ENCODE measurements at regions not wholly inside any gene's neighbourhood (a gene's known extent, or its start where the extent isn't known, plus 50 kb on each side); places are given as distances from the start of the nearest gene placed in this dataset.

DNA sequence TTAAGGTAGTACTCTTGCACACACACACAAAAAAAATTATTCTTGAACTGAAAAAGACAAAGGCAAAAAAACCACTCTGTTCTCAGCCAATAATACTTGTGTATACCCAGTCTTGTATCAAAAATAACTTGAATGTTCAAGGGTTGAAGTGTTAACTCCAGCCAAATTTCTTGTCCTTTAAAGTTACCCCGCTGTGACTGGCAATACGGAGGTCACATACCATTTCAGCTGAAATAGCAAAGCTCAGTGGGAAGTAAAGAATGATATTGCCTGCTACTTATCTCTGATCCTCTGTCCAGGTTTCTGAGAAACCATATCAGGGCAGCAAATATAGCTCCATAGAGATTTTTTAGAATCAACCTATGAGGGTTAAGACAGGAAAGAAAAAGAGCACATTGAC lies 167.4 kb downstream of the C12orf50 start:
- ATAC-seq = peak; percentile 8
- Mint-ChIP-seq H3K4me3 (no peak overlapping the region), H3K9me3 (no peaks in the 10 kb centered on the region), H3K27me3 (no peaks in the 10 kb centered on the region), H3K4me1 (no peaks in the 10 kb centered on the region), H3K27ac (no peak overlapping the region), H3K36me3 (no peaks in the 10 kb centered on the region)

DNA sequence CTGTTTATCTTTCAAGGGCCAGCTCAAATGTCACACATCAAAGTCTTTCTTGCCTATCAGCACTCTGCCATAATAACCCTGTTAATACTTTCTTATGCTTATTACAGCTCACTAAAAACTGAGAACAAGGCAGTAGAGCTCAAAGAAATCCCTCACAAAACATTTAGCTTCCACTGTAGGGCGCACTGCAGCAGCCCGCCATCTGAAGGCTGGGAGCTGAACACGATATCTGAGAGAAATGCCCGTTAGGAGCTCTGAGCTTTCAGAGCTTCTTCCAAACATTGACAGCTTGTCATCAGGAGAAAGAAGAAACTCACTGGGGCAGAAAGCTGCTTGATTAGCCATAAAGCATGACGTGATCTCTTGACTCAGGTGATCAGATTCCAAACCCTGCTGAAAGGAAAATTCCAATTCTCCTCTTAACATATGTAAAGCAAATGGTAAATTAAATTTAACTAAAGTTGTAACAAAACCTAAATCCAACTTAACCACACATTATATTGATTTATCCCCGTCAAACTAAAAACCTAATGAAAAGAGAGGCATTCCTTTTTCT lies 175.7 kb downstream of the C12orf50 start:
- Mint-ChIP-seq H3K4me3 (no peak overlapping the region), H3K36me3 (no peaks in the 10 kb centered on the region), H3K27ac (no peak overlapping the region), H3K9me3 (no peaks in the 10 kb centered on the region), H3K27me3 (no peaks in the 10 kb centered on the region), H3K4me1 (no peaks in the 10 kb centered on the region)
- no peak for ATAC-seq

DNA sequence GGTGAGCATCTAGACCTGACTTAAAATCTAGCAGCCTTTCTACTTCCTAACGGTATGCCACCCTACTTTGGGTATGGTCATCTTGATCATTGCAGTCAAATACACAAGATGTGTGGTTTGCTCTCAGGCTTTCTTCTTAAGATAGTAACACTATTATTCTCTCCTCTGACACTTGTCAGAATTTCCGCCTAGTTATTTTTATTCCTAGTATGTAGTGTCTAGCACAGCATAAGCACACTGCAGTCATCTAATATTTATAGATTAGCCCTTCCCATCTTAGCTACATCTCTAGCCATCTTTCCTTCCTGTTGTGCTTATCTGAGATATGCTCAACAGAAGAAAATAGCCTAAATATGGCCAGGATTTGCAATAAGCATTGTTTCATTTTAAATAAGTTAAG lies 180.1 kb downstream of the C12orf50 start:
- Mint-ChIP-seq H3K9me3 (no peaks in the 10 kb centered on the region), H3K4me1 (no peaks in the 10 kb centered on the region), H3K36me3 (no peaks in the 10 kb centered on the region), H3K4me3 (no peak overlapping the region), H3K27me3 (no peaks in the 10 kb centered on the region), H3K27ac (no peak overlapping the region)
- ATAC-seq = no peak

DNA sequence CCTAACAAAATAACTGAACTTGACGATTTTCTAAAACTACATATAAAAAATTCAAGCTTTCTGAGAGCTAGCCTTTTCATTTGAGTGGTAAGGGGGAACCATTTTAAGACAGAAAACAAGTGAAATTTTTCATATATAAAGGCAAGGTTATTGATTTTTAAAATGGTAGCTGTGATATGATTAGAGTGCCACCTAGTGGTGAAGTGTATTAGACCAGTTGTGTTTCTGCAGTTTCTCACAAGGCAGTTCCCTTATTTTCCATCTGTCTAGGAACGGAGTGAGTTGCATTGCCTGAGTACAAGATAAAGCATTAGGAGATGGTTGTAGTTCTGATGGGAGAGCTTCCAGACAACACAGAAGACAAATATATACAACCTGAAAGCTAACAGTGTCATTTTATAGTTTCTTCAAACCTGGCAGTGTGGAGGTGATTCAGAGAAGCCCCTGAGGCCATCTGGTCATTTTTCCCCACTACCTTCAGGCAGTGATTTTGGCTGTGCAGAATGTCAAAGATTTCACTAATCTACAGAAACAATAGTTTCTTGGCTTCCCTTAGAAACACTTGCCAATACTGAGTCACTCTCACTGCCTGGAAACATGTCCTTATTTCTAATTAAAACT lies 180.8 kb downstream of the C12orf50 start:
- Mint-ChIP-seq H3K36me3 (no peaks in the 10 kb centered on the region), H3K4me1 (no peaks in the 10 kb centered on the region), H3K4me3 (no peak overlapping the region), H3K27me3 (no peaks in the 10 kb centered on the region), H3K9me3 (no peaks in the 10 kb centered on the region), H3K27ac (no peak overlapping the region)
- ATAC-seq = no peak

DNA sequence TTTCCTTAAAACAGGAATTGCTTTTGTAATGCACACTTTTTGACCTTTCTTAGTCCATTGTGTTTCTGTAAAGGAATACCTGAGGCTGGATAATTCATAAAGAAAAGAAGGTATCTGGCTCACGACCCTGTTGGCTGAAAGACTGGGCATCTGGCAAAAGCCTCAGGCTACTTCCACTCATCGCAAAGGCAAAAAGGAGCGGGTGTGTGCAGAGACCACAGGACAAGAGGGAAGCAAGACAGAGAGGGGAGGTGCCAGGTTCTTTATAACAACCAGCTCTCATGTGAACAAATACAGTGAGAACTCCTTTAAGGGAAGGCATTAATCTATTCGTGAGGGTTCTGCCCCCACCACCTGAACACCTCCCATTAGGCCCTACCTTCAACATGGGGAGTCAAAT lies 182.1 kb downstream of the C12orf50 start:
- no peak for ATAC-seq
- Mint-ChIP-seq H3K36me3 (no peaks in the 10 kb centered on the region), H3K27me3 (no peaks in the 10 kb centered on the region), H3K4me1 (no peaks in the 10 kb centered on the region), H3K4me3 (no peak overlapping the region), H3K9me3 (no peaks in the 10 kb centered on the region), H3K27ac (no peak overlapping the region)

DNA sequence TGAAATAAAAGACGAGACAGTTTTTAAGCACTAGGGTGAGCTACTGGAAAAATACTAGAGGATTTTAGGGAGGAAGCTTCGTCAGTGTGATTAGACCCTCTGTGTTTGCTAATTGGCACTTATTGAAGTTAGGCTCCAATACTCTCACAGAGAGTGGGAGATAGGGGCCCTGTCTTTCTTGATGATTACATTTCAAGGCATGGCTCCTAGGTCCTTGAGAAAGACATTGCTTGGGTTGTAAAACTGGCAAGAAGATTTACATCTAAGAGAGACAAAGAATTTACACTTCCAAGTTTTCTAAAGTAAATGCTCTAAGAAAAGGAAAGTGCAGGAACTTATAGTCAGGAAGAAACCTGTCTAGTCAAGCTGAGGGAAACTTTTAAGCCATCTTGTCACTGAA lies 183.2 kb downstream of the C12orf50 start:
- no peaks in the 10 kb centered on the region for H3K9me3 Mint-ChIP-seq
- H3K27me3 Mint-ChIP-seq = no peaks in the 10 kb centered on the region
- H3K4me1 Mint-ChIP-seq = no peaks in the 10 kb centered on the region
- ATAC-seq = no peak
- no peak overlapping the region for H3K4me3 Mint-ChIP-seq
- no peak overlapping the region for H3K27ac Mint-ChIP-seq
- H3K36me3 Mint-ChIP-seq = no peaks in the 10 kb centered on the region

DNA sequence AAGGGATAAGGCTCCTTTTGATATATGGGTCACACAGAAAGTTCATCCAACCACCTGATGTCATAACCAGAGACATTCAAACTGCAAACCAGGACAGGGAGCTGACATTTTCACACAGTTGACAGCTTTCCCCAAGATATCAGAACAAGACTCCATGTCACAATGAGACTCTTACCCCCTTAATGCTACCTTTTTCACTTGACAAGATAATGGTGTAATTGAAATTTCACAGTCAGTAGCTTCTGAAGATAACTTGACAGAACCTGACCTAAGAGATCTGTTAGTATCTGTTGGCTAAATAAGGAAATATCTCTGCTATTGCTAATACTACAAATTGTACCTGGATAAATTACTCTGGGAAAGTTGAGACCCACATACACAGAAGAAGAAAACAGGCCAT lies 187.3 kb downstream of the C12orf50 start:
- Mint-ChIP-seq H3K27me3 (no peaks in the 10 kb centered on the region), H3K4me3 (no peak overlapping the region), H3K9me3 (no peaks in the 10 kb centered on the region), H3K36me3 (no peaks in the 10 kb centered on the region), H3K4me1 (no peaks in the 10 kb centered on the region), H3K27ac (no peak overlapping the region)
- ATAC-seq = no peak

DNA sequence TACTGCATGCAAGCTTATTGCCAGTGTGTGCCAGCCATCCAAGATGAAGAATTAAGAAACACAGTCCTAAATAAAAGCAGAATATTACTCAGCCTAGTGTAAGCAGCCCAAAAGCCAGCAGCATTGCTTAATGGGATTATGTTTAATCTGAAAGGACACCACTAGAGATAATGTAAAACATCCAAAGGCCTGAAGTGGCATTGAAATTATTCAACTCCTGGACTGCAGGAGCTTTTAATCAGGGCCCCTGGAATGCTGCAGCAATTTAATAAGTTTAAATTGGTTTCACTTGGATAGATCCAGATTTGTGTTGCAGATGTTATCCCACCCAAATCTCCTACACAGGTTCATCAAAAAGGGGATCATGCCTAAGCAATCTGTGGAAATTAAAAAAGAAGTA lies 193.0 kb downstream of the C12orf50 start:
- Mint-ChIP-seq H3K36me3 (no peaks in the 10 kb centered on the region), H3K4me3 (no peak overlapping the region), H3K27ac (no peak overlapping the region), H3K4me1 (no peaks in the 10 kb centered on the region), H3K9me3 (no peaks in the 10 kb centered on the region), H3K27me3 (peaks cover 8% of the 10 kb centered on the region)
- no peak for ATAC-seq

DNA sequence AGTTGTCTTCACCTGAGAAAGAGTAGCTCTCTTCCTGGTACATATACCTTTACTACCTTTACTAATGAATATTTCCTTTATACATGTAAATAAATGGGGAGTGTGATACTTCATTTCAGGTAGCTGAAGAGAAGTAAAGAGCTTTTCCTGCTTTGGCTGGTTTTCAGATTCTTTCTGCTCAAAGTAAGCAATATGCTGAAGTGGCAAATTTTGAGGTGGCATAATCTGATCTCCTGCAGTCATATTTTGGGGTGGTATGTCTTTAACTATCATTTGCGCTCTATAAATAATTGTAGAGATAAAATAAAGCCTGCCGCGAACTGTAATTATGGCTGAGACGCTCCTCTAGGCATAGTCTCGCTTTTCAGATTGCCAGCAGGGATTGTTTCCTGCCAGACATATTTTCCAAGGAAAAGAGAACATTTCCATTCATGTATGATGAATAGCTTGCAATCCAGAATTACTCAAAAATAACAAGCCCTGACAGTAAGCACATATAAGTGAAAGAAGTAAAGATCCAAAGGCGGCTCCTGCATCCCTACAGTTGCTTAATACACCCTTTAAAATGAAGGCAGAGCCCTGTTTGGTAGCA lies 200.7 kb downstream of the C12orf50 start:
- Mint-ChIP-seq H3K9me3 (no peaks in the 10 kb centered on the region), H3K36me3 (no peaks in the 10 kb centered on the region)
- no peak for ATAC-seq

DNA sequence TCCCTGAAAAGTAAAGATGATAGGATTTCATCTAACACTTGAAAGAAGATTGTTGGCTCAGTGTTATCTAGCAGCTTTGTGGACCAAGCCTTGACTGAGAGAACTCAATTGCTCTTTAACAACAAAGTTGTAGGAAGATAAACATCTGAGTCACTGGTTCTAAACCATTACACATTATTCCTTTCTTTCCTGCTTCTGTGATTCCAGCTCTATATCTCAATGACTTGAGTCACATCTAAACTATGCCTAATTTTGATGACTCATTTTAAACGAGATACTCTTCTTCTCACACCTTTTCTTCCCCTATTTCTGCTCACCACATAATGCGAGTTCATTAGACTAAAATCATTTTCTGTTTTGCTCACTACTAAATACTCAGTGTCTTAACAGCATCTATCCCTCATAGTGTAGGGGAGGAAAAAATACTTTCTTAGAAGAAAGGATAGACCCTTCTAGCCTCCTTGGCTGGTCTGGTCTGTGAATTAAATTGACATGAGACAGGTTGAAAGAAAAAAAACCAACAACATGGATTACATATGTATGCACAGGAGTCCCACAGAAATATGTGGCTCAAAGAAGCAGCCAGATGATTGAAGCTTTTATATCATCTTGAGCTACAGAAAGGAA lies 201.4 kb downstream of the C12orf50 start:
- Mint-ChIP-seq H3K27ac (no peak overlapping the region), H3K4me3 (no peak overlapping the region), H3K9me3 (no peaks in the 10 kb centered on the region), H3K36me3 (no peaks in the 10 kb centered on the region), H3K27me3 (peaks cover 8% of the 10 kb centered on the region), H3K4me1 (no peaks in the 10 kb centered on the region)
- no peak for ATAC-seq

More for the DNA sequence above, 200.7 kb downstream of the C12orf50 start:
- Mint-ChIP-seq H3K4me3 (no peak overlapping the region), H3K27ac (no peak overlapping the region), H3K4me1 (no peaks in the 10 kb centered on the region), H3K27me3 (peaks cover 8% of the 10 kb centered on the region)

DNA sequence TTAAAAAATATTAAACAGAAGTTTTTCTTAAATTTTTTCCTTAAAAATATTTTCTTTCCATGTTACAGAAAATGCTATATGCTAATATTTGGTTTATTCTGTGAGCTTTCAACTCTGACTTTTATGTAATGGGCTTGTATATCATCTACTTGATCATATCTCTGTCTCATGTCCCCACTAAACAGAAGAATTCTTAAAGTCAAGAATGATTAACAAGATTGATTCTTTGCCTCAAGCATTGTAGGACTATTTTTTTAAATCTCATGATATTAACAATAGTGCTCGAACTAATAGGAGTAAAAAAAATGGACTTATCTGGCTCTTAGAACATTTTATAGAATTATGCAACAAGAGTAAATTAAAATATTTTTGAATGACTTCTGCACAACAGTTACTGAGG lies 206.3 kb downstream of the C12orf50 start:
- Mint-ChIP-seq H3K27ac (no peak overlapping the region), H3K4me1 (no peaks in the 10 kb centered on the region), H3K9me3 (no peaks in the 10 kb centered on the region), H3K27me3 (peaks cover 12% of the 10 kb centered on the region), H3K36me3 (no peaks in the 10 kb centered on the region), H3K4me3 (no peak overlapping the region)
- no peak for ATAC-seq

DNA sequence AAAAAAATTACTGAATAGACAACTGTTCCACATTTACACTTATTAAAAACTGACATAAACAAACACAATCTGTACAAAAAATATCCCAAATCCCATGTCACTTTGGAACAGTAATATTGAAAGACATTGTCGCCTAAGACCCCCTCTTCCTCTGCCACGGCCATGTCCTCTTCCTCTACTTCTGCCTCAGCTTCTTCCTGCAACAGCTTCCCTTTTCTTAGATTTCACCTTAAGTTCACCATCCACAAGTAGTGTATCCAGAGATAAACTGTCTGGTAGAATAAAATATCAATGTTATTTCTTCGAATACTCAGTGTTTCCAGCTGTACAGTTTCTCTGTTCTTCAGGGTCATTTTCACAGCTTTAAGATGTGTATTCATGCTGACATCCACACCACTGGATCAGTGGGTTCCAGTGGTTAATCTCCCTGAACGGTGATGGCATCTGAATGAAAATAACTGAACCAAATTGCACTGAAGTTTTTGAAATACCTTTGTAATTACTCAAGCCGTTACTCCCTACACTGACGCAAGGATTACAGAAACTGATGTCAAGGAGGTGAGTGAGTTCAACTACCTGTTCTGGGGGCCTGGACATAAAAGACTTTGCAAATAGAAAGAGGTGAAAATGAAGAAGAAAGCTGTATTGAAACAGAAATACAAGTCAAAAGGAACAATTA lies 208.5 kb downstream of the C12orf50 start:
- Mint-ChIP-seq H3K9me3 (no peaks in the 10 kb centered on the region), H3K36me3 (no peaks in the 10 kb centered on the region), H3K27ac (no peak overlapping the region), H3K4me1 (no peaks in the 10 kb centered on the region), H3K27me3 (peaks cover 12% of the 10 kb centered on the region), H3K4me3 (no peak overlapping the region)
- no peak for ATAC-seq

DNA sequence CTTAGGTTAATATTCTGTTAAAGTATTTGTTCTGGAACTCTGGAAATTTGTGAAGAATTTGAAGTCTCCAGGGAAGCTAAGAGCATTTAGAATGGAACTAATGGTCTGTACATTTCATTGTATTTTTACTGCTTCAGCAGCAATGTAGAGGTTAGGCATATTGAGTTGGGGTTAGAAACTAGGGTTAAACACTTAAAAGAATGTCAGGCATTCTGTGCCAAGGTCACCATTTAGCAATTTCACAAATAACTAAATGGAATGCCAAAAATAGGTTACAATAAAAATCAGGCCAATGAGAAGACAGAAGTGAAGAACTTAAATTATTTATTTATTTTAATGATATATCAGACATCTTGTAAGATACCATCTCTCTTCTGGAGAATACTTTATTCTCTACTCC lies 210.8 kb downstream of the C12orf50 start:
- Mint-ChIP-seq H3K36me3 (no peaks in the 10 kb centered on the region), H3K27me3 (peaks cover 12% of the 10 kb centered on the region), H3K4me3 (no peak overlapping the region), H3K4me1 (no peaks in the 10 kb centered on the region), H3K9me3 (no peaks in the 10 kb centered on the region), H3K27ac (no peak overlapping the region)
- ATAC-seq = no peak

DNA sequence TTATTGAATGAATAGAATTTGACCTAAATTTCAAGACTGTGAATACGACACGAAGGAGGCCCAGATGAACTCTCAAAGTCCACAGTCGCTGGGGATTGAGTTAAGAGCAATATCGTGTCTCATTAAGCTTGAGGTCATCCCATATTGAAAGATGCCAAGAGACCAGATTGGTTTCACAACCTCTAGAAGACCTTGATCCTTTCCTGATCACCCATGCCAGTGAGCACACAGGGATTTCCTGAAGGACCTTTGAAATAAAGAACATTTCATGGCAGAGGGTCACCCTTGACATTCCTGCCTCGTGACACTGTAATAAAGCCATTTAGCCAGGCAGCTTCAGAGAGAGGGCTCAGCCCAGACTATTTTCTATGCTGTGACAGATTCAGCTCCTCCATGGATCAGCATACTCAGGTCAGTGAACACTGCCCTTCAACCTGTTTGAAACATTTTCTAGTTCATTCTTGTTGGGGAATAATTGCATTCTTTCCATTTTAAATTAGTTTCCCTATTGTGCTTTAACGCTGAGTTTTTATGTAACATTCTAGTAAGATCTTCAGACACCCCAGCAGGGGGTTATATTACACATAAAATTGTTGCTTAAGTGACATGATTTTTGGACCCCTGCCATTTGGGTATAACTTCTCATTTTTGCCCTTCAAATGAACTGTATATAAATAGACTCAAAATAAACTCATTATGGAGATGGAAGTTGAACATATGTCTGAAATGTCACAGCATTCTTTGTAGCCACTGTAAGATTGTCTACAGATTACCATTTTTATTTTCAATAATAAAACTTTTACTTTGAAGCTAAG lies 213.2 kb downstream of the C12orf50 start:
- Mint-ChIP-seq H3K36me3 (no peaks in the 10 kb centered on the region), H3K4me3 (no peak overlapping the region), H3K4me1 (no peaks in the 10 kb centered on the region), H3K9me3 (no peaks in the 10 kb centered on the region), H3K27ac (no peak overlapping the region), H3K27me3 (no peaks in the 10 kb centered on the region)
- no peak for ATAC-seq

DNA sequence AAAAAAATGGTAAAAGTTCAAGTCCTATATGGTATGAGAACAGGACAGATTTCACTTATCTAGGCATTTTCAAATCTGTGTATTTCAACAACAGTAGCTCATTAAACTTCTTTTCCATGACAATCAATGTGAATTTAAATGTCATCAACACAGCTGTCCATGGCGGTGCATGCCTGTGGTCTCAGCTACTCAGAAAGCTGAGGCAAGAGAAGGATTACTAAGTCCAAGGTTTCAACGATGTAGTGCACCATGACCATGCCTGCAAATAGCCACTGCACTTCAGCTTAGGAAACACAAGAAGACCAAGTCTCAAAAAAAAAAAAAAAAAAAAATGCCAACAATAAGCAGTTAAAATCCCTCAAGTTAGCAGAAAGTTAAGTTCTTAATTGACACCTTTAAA lies 214.6 kb downstream of the C12orf50 start:
- ATAC-seq = no peak
- Mint-ChIP-seq H3K27ac (no peak overlapping the region), H3K27me3 (no peaks in the 10 kb centered on the region), H3K4me1 (no peaks in the 10 kb centered on the region), H3K9me3 (no peaks in the 10 kb centered on the region), H3K36me3 (no peaks in the 10 kb centered on the region), H3K4me3 (no peak overlapping the region)
